ENCODE measurements at regions not wholly inside any gene's neighbourhood (a gene's known extent, or its start where the extent isn't known, plus 50 kb on each side); places are given as distances from the start of the nearest gene placed in this dataset.

DNA sequence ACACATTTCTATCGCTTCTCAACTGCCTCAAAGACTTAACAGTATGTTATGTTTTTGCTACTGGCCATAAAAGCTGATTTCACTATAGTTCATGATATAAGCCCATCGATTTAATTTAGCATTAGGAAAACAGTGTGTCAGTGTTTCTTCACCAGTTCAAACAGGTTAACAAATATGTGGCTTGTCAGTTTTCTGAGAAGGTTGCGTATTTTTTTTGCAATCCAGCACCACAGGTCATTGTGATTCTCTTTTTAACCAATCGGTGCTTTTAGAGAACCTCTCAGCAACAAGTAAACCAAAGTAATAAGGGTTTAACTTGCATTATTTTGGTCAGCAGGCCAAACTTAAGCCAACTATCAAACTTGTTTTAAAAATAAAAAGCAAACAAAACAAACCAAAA, 409.6 kb downstream of the NFIB start:
- H2AFZ ChIP-seq (ENCODE audit: low read length): no peak overlapping the region
- H3T11ph ChIP-seq (ENCODE audit: low read length): no peak overlapping the region
- Mint-ChIP-seq H3K36me3 (ENCODE audit: insufficient read depth in 1 of 3, low read depth in 3 of 3) (peaks cover 3 to 12% (median 4%) of the 10 kb centered on the region in 3 experiments; a peak in 4 of 7 replicates), H3K9me3 (peaks cover 13 to 14% of the 10 kb centered on the region in 2 experiments), H3K27me3 (ENCODE audit: low read depth) (no peaks in the 10 kb centered on the region), H3K27ac (no peak overlapping the region), H3K4me1 (peaks cover 15 to 21% of the 10 kb centered on the region in 2 experiments), H3K4me3 (no peak overlapping the region)
- H3K27ac ChIP-seq (ENCODE audit: insufficient read length, low read depth, low read length): no peak overlapping the region
- no peak overlapping the region for H3K18ac ChIP-seq (ENCODE audit: insufficient read length, low read depth, low read length)
- no peak overlapping the region for H4K5ac ChIP-seq (ENCODE audit: insufficient read length, low read depth, low read length)
- H3K27me3 ChIP-seq (ENCODE audit: insufficient read depth, low read length): no peaks in the 10 kb centered on the region
- no peak overlapping the region for H2BK5ac ChIP-seq (ENCODE audit: insufficient read length, low read length)
- no CpG with 5 or more reads among the region's 4 CpGs for WGBS (ENCODE audit: extremely low coverage, insufficient read length, low lambda C conversion rate)
- H2AK5ac ChIP-seq (ENCODE audit: insufficient read length, low read length): no peak overlapping the region
- H3K4ac ChIP-seq (ENCODE audit: low read depth, low read length): no peak overlapping the region
- no peak overlapping the region for H4K8ac ChIP-seq (replicated peaks; ENCODE audit: insufficient read length, low read depth, low read length)
- no peaks in the 10 kb centered on the region for H3K9me3 ChIP-seq (ENCODE audit: control insufficient read depth, low read depth, low read length)
- no peak overlapping the region for H3K4me2 ChIP-seq (ENCODE audit: insufficient read depth, insufficient read length, low read length)
- H2BK15ac ChIP-seq (ENCODE audit: low read depth, low read length): no peak overlapping the region
- TF ChIP-seq, protein P1, sequence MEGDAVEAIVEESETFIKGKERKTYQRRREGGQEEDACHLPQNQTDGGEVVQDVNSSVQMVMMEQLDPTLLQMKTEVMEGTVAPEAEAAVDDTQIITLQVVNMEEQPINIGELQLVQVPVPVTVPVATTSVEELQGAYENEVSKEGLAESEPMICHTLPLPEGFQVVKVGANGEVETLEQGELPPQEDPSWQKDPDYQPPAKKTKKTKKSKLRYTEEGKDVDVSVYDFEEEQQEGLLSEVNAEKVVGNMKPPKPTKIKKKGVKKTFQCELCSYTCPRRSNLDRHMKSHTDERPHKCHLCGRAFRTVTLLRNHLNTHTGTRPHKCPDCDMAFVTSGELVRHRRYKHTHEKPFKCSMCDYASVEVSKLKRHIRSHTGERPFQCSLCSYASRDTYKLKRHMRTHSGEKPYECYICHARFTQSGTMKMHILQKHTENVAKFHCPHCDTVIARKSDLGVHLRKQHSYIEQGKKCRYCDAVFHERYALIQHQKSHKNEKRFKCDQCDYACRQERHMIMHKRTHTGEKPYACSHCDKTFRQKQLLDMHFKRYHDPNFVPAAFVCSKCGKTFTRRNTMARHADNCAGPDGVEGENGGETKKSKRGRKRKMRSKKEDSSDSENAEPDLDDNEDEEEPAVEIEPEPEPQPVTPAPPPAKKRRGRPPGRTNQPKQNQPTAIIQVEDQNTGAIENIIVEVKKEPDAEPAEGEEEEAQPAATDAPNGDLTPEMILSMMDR (conservative IDR thresholded peaks at IDR 0.05): no peak
- no peak overlapping the region for H2BK12ac ChIP-seq (ENCODE audit: insufficient read length, low read depth, low read length)
- H3K14ac ChIP-seq (ENCODE audit: insufficient read depth, low read length): no peak overlapping the region
- H3K23me2 ChIP-seq (ENCODE audit: insufficient read length, low read depth, low read length, poor library complexity, severe bottlenecking): no peaks in the 10 kb centered on the region
- no peaks in the 10 kb centered on the region for H3K79me1 ChIP-seq (ENCODE audit: insufficient read depth, low read depth, low read length, poor library complexity, severe bottlenecking)
- peaks cover 3% of the 10 kb centered on the region; the same call in 1 of the 2 replicates for H3K4me1 ChIP-seq (ENCODE audit: insufficient read depth, low read length)
- H3K56ac ChIP-seq (ENCODE audit: insufficient read length, low read depth, low read length): no peak overlapping the region
- H4K91ac ChIP-seq (ENCODE audit: insufficient read length, low read depth, low read length): no peak overlapping the region
- no peaks in the 10 kb centered on the region for H3K79me2 ChIP-seq (ENCODE audit: insufficient read depth, low read length)
- no peak overlapping the region for H2BK20ac ChIP-seq (ENCODE audit: low read depth, low read length, poor library complexity, severe bottlenecking)
- DNase-seq: no peak
- no peak overlapping the region for H2BK120ac ChIP-seq (ENCODE audit: low read depth, low read length, poor library complexity, severe bottlenecking)
- no peaks in the 10 kb centered on the region for H4K20me1 ChIP-seq (ENCODE audit: control insufficient read depth, insufficient read depth, insufficient read length)
- no peak overlapping the region for H3K23ac ChIP-seq (ENCODE audit: insufficient read length, low read depth, low read length)
- H3K9ac ChIP-seq (ENCODE audit: extremely low read depth, insufficient read length, low read length): no peak overlapping the region
